ENCODE measurements at regions not wholly inside any gene's neighbourhood (a gene's known extent, or its start where the extent isn't known, plus 50 kb on each side); places are given as distances from the start of the nearest gene placed in this dataset.
"Not testable (repeated sequence)": the region's sequence is repeated elsewhere in the genome, so short reads cannot be mapped to it uniquely, and the experiment has no call there.

GRCh38 chr2:242080575-242081214, 211.2 kb downstream of the RTP5 start:
- ATAC-seq; H3K36me3 ChIP-seq; H3K4me3 ChIP-seq; H3K27me3 ChIP-seq; DNase-seq; H3K27ac ChIP-seq; intact Hi-C loops (cut with DNase I); H3K9me3 ChIP-seq; H3K4me1 ChIP-seq: not testable (repeated sequence)

- intact Hi-C loops (cut with DNase I); H3K4me1 ChIP-seq; H3K4me3 ChIP-seq; H3K36me3 ChIP-seq; H3K27ac ChIP-seq; H3K27me3 ChIP-seq; H3K9me3 ChIP-seq; DNase-seq; ATAC-seq: not testable (repeated sequence)
These were observed 214.5 kb downstream of the RTP5 start for GRCh38 chr2:242084034-242084433.

- H3K4me3 ChIP-seq; H3K36me3 ChIP-seq; H3K4me1 ChIP-seq; H3K27me3 ChIP-seq; DNase-seq; H3K27ac ChIP-seq; H3K9me3 ChIP-seq; intact Hi-C loops (cut with DNase I): not testable (repeated sequence)
- peak; percentile 36 for ATAC-seq
These were observed 215.6 kb downstream of the RTP5 start for GRCh38 chr2:242085024-242085674.

- H3K27me3 ChIP-seq, result no peaks in the 10 kb centered on the region
- intact Hi-C loops (cut with DNase I), result no loop called here
- TF ChIP-seq CTCF (IDR thresholded peaks at IDR 0.05), result no peak
- ATAC-seq (peak; percentile 68), DNase-seq (peak; percentile 72)
- peaks cover 4% of the 10 kb centered on the region for H3K4me1 ChIP-seq
- H3K9me3 ChIP-seq, result no peaks in the 10 kb centered on the region
- H3K27ac ChIP-seq, result peak overlapping the region; percentile 51
- no peak overlapping the region for H3K4me3 ChIP-seq
- H3K36me3 ChIP-seq, result no peaks in the 10 kb centered on the region
These were observed 216.6 kb downstream of the RTP5 start for GRCh38 chr2:242085941-242086621.

- intact Hi-C loops (cut with DNase I); H3K9me3 ChIP-seq; DNase-seq; H3K36me3 ChIP-seq; H3K4me1 ChIP-seq; H3K27me3 ChIP-seq: not testable (repeated sequence)
- peak; percentile 62 for ATAC-seq
- H3K4me3 ChIP-seq, result peak overlapping the region; percentile 80
- peak overlapping the region; percentile 42 for H3K27ac ChIP-seq
These were observed 218.5 kb downstream of the RTP5 start for GRCh38 chr2:242088044-242088443.

GRCh38 chr2:242088471-242089212, 219.1 kb downstream of the RTP5 start:
- Histone ChIP-seq H3K4me3 (peak overlapping the region; percentile 80), H3K27ac (peak overlapping the region; percentile 60), H3K27me3 (no peaks in the 10 kb centered on the region), H3K4me1 (peaks cover 4% of the 10 kb centered on the region), H3K9me3 (no peaks in the 10 kb centered on the region), H3K36me3 (no peaks in the 10 kb centered on the region)
- intact Hi-C loops (cut with DNase I), result no loop called here
- no peak for TF ChIP-seq CTCF (IDR thresholded peaks at IDR 0.05)
- DNase-seq, result peak; percentile 97
- ATAC-seq, result peak; percentile 97

GRCh38 chr2:242089213-242089549, 219.7 kb downstream of the RTP5 start:
- H3K4me1 ChIP-seq; H3K36me3 ChIP-seq; intact Hi-C loops (cut with DNase I); DNase-seq; ATAC-seq; H3K27ac ChIP-seq; H3K9me3 ChIP-seq; H3K27me3 ChIP-seq: not testable (repeated sequence)
- peak overlapping the region; percentile 80 for H3K4me3 ChIP-seq

- H3K4me1 ChIP-seq; DNase-seq; H3K4me3 ChIP-seq; H3K27me3 ChIP-seq; H3K27ac ChIP-seq; H3K9me3 ChIP-seq; intact Hi-C loops (cut with DNase I); ATAC-seq: not testable (repeated sequence)
- peaks cover 20% of the 10 kb centered on the region for H3K36me3 ChIP-seq
These were observed 227.7 kb downstream of the RTP5 start for GRCh38 chr2:242097278-242097677.
